Liver (tissue), 3 donors: ENCODE measurements at regions not wholly inside any gene's neighbourhood (a gene's known extent, or its start where the extent isn't known, plus 50 kb on each side); places are given as distances from the start of the nearest gene placed in this dataset.

Experiments used
- CTCF ChIP-seq: fragments of 150-350 bp; IDR thresholded peaks from 2 replicates; pipeline ENCODE4 v1.5.1; 2017; ENCODE audit warnings: improper control_type of control experiment, low read depth, low read length; ENCODE audit not compliant: missing input control
- FOXA1 ChIP-seq: IDR thresholded peaks from 2 replicates; pipeline ENCODE4 v1.6.1; 2016; ENCODE audit warnings: antibody characterized with exemption
- GABPA ChIP-seq, 2 donors: IDR thresholded peaks in 1 of 2; conservative IDR thresholded peaks in 1 of 2; 2 replicates each; pipeline ENCODE4 v1.6.1; 2016; ENCODE audit warnings: antibody characterized with exemption in 2 of 2, mild to moderate bottlenecking in 1 of 2, moderate library complexity in 1 of 2
- JUND ChIP-seq, 2 donors: IDR thresholded peaks; 2 replicates each; pipeline ENCODE4 v1.6.1; 2016; ENCODE audit warnings: antibody characterized with exemption in 2 of 2
- RAD21 ChIP-seq, 2 donors: IDR thresholded peaks; 2 replicates each; pipeline ENCODE4 v1.6.1; 2016; ENCODE audit warnings: antibody characterized with exemption in 2 of 2, mild to moderate bottlenecking in 2 of 2
- SP1 ChIP-seq: IDR thresholded peaks from 2 replicates; pipeline ENCODE4 v1.6.1; 2018; ENCODE audit warnings: antibody characterized with exemption, mild to moderate bottlenecking
- TAF1 ChIP-seq: conservative IDR thresholded peaks from 2 replicates; pipeline ENCODE4 v1.6.1; 2016; ENCODE audit warnings: antibody characterized with exemption, mild to moderate bottlenecking
- YY1 ChIP-seq: IDR thresholded peaks from 2 replicates; pipeline ENCODE4 v1.6.1; 2016; ENCODE audit warnings: antibody characterized with exemption, mild to moderate bottlenecking
- TF ChIP-seq, protein P1 (sequence below): IDR thresholded peaks from 2 replicates; pipeline ENCODE4 v1.6.1; 2016; ENCODE audit warnings: antibody characterized with exemption
- TF ChIP-seq, protein P2 (sequence below): IDR thresholded peaks from 2 replicates; pipeline ENCODE4 v1.6.1; 2016; ENCODE audit warnings: antibody characterized with exemption, mild to moderate bottlenecking
- donor health status: healthy.
- donor health status: healthy.

- TF ChIP-seq RAD21 (IDR thresholded peaks at IDR 0.05) (peak; percentile 58 to 74), CTCF (peak; percentile 59), YY1 (no peak), SP1 (no peak), FOXA1 (no peak), TAF1 (no peak), JUND (IDR thresholded peaks at IDR 0.05) (peak; percentile 67 to 83), GABPA (IDR thresholded peaks at IDR 0.05 in 1 of 2, conservative IDR thresholded peaks at IDR 0.05 in 1 of 2) (no peak)
- TF ChIP-seq, protein P1, sequence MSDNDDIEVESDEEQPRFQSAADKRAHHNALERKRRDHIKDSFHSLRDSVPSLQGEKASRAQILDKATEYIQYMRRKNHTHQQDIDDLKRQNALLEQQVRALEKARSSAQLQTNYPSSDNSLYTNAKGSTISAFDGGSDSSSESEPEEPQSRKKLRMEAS = no peak
- TF ChIP-seq, protein P2, sequence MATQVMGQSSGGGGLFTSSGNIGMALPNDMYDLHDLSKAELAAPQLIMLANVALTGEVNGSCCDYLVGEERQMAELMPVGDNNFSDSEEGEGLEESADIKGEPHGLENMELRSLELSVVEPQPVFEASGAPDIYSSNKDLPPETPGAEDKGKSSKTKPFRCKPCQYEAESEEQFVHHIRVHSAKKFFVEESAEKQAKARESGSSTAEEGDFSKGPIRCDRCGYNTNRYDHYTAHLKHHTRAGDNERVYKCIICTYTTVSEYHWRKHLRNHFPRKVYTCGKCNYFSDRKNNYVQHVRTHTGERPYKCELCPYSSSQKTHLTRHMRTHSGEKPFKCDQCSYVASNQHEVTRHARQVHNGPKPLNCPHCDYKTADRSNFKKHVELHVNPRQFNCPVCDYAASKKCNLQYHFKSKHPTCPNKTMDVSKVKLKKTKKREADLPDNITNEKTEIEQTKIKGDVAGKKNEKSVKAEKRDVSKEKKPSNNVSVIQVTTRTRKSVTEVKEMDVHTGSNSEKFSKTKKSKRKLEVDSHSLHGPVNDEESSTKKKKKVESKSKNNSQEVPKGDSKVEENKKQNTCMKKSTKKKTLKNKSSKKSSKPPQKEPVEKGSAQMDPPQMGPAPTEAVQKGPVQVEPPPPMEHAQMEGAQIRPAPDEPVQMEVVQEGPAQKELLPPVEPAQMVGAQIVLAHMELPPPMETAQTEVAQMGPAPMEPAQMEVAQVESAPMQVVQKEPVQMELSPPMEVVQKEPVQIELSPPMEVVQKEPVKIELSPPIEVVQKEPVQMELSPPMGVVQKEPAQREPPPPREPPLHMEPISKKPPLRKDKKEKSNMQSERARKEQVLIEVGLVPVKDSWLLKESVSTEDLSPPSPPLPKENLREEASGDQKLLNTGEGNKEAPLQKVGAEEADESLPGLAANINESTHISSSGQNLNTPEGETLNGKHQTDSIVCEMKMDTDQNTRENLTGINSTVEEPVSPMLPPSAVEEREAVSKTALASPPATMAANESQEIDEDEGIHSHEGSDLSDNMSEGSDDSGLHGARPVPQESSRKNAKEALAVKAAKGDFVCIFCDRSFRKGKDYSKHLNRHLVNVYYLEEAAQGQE = no peak
These were observed 109.3 kb downstream of the GGTLC2 start for GRCh38 chr22:22753526-22754267.
